Fibroblast of lung (primary cell): ENCODE measurements at regions not wholly inside any gene's neighbourhood (a gene's known extent, or its start where the extent isn't known, plus 50 kb on each side); places are given as distances from the start of the nearest gene placed in this dataset.

Source experiments
- EZH2 ChIP-seq: IDR thresholded peaks from 2 replicates; pipeline ENCODE4 v1.5.1; 2012; ENCODE audit warnings: low read length, control low read depth, mild to moderate bottlenecking; ENCODE audit errors: missing control alignments
- TF ChIP-seq, protein P1 (sequence below), 2 donors: IDR thresholded peaks in 1 of 2; conservative IDR thresholded peaks in 1 of 2; 1 replicate in 1 of 2; 2 replicates in 1 of 2; pipeline ENCODE4 v1.5.1; 2011 to 2012; ENCODE audit warnings: low read length in 2 of 2, control low read depth in 1 of 2, inconsistent platforms in 1 of 2, low read depth in 1 of 2, mild to moderate bottlenecking in 1 of 2

DNA sequence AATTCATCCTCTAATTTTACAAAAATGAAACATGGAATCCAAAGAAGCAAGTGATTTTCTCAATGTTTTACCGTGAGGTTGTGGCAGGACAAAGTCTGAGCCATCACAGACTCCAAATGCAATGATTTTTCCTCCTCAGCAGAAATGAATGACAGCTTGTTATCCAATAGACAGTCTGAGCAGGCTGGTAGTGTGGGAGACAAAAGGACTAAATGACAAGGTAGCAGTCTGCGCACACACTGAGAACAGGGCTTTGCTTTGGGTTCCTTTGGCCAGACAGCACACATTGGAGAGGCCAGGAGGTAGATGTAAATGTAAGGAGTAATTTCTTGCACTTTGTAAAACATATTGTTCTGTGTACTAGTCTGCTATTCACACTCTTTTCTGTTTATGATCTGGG lies 50.3 kb upstream of the RGPD4 start:
- TF ChIP-seq, protein P1, sequence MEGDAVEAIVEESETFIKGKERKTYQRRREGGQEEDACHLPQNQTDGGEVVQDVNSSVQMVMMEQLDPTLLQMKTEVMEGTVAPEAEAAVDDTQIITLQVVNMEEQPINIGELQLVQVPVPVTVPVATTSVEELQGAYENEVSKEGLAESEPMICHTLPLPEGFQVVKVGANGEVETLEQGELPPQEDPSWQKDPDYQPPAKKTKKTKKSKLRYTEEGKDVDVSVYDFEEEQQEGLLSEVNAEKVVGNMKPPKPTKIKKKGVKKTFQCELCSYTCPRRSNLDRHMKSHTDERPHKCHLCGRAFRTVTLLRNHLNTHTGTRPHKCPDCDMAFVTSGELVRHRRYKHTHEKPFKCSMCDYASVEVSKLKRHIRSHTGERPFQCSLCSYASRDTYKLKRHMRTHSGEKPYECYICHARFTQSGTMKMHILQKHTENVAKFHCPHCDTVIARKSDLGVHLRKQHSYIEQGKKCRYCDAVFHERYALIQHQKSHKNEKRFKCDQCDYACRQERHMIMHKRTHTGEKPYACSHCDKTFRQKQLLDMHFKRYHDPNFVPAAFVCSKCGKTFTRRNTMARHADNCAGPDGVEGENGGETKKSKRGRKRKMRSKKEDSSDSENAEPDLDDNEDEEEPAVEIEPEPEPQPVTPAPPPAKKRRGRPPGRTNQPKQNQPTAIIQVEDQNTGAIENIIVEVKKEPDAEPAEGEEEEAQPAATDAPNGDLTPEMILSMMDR (conservative IDR thresholded peaks at IDR 0.05 in 1 of 2, IDR thresholded peaks at IDR 0.05 in 1 of 2; ENCODE audit: low read depth in 1 of 2, low read length in 2 of 2): no peak
- TF ChIP-seq EZH2: no peak
